GM19455 (cell line): ENCODE measurements at regions not wholly inside any gene's neighbourhood (a gene's known extent, or its start where the extent isn't known, plus 50 kb on each side); places are given as distances from the start of the nearest gene placed in this dataset.

ENCODE experiments used
- ATAC-seq: cut with Tn5 transposase; IDR thresholded peaks from one replicate; pipeline ENCODE4 v1.9.1; 2021; ENCODE audit not compliant: unreplicated experiment

GRCh38 chr21:35412231-35412630 lies 363.1 kb upstream of the RUNX1 start:
- ATAC-seq = no peak

GRCh38 chr21:35411434-35411833 lies 362.3 kb upstream of the RUNX1 start:
- no peak for ATAC-seq

DNA sequence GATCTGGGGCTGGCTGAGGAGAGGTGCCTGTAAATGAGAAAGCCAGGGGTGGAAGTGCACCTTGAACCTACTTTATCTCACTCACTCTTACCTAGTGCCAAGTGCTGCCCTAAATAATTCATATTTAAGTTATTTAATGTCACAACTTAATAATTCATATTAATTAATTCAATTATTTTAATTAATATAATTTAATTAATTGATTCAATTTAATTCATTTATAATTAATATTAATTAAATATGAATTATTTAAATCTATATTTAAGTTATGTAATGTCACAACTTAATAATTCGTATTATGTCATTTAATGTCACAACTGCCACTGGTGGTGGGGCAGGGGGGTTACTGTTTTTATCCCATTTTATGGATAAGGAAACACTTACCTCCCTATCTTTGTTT lies 361.6 kb upstream of the RUNX1 start:
- no peak for ATAC-seq

DNA sequence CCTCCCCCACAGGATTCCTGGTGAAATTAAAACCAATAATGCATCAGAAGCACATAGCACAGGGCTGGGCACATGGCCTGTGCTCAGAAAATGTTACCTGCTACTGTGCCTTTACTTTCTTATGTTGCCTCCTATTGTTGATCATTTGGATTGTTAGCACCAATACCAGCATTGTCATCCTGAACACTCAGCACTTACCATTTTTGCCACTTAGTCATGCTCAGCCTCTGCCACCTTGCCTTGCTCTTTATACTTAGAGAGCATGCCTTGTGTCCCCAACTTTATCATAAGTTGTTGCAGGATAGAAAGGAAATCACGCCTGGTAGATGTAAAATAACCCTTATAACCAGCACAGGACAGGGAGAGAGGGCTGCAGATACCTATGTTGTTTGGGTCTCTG lies 361.0 kb upstream of the RUNX1 start:
- no peak for ATAC-seq

DNA sequence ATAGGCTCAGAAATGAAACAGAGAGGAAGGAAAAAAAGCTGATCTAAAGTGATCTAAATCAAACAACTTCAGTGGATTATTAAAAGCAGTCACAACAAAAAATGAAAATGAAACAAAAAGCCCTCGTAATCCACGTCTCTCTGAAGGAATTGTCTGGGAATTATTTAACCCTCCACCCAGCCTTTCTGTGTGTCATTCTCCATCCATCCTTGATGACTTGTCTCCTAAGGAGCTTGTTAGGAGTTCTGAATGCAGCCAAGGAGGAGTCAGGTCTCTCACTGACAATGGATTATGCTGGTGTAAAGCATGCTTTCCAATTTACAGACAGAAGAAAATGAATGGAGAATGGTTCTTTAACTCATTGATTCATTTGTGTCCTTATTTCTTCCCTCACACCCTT lies 359.3 kb upstream of the RUNX1 start:
- no peak for ATAC-seq

DNA sequence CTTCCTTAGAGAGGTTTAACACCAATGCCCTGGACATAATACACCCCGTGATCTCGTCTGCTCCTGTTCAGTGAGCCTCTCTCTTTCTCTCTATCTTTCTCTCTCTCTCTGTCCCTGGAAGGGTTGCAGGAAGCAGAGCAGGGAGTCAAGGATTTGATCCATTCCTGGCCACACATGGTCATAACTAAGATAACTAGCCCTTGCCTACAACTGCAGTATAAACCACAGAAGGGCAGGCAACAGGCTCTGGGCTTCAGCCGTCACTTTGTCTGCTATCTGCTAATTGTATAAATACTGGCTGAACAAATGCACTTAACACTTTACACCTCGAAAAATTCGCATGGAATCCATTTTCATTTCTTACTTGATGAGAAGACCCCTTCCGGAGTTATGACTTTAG lies 357.5 kb upstream of the RUNX1 start:
- no peak for ATAC-seq

GRCh38 chr21:35405981-35406380 lies 356.9 kb upstream of the RUNX1 start:
- ATAC-seq = no peak

- no peak for ATAC-seq
Observed at GRCh38 chr21:35404247-35404646, 355.1 kb upstream of the RUNX1 start.

GRCh38 chr21:35402061-35402460 lies 353.0 kb upstream of the RUNX1 start:
- ATAC-seq = no peak

DNA sequence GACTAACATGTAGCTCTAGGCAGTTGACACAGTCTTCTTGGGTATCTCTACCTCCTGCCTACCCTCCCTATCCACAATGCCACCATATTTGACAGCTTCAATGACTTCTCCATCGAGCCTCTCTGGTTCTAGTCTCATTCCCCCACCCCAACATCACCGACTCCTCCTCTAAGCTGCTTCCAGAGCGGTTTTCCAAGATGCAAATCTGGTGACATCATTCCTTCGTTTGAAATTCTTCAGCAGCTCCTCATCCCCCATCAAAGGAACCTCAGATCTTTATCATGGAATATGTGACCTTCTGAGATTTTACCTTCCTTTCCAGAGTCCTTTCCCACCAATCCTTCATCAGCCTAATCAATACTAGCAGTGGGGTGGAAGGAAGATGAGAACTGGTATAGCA lies 352.4 kb upstream of the RUNX1 start:
- ATAC-seq = no peak

DNA sequence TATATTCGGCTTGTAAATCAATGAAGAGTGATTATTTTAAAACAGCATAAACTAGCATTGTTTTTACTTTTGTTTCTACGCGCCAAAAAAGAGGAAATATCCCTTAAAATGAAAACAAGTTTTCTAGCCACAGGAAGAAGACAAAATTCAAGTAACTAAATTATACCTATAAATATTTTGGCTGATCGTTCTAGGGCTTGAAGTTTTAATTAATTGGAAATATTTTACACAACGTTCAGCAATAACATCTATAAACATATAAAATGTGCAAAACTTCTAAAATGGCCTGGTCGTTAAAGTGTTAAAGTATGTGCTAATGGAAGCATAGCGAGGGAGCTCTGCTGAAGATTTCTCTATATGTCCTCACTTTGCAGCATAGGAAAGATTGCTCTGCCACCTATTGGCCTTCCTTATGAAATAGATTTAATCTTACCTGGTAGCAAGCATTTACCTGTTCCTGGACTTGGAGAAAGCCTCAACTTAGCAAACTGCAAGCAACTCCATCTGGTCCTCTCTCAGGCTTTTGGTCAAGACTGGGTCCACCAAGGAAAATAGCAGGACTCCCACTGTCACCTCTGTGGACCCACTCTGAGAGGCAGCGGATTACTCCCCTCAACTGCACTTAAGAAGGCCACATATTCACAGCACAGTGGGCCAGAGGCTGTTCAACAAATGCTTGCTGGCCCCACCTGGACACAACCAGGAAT lies 351.3 kb upstream of the RUNX1 start:
- ATAC-seq = no peak

GRCh38 chr21:35399706-35400105 lies 350.6 kb upstream of the RUNX1 start:
- ATAC-seq = no peak

GRCh38 chr21:35399002-35399530 lies 350.0 kb upstream of the RUNX1 start:
- no peak for ATAC-seq

DNA sequence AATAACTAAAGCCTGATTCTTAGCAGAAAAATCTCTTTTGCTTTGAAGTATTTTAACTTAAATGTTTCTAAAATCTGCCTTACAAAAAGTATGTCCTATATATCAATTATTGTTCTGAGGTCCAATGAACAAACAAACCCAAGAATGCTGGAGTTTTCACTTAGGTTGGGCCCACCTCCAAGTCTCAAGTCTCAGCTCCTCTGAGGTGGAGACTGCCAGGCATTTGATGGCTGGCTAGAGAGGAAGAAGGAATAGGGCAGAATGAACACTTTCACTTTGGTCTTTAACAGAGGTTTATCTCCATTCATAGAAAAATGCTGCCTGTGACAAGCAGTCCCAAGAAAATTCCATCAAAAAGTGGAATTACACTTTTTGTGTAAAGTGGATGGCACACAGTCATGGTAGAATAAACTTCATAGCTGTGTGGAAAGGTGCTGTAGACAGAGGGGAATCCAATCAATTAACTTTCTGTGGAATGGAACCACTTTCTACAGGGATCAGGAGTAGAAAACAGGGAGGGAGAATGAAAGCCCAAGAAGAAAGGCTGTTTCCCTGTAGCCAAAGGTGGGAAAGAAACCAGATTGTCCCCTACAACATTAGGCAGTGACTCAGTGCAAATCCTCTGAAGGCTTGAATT lies 349.4 kb upstream of the RUNX1 start:
- ATAC-seq = no peak

DNA sequence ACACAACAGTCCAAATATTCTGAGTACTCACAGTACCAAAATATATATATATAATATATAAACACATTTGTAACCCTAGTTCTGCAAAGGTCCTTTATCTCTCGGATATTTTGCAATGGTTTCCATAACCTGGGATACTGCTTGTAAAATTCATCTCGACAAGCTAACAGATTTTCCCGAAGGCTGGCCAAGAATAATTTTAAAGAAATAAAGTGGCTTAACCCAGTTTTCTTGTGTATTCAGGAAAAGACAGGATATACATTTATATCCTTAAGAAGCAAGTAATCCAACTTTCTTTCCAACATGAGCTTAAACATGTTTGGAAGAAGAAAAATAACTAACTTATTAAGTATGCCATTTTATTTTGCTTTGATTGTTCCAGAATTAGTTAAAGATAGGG lies 348.7 kb upstream of the RUNX1 start:
- ATAC-seq = no peak

DNA sequence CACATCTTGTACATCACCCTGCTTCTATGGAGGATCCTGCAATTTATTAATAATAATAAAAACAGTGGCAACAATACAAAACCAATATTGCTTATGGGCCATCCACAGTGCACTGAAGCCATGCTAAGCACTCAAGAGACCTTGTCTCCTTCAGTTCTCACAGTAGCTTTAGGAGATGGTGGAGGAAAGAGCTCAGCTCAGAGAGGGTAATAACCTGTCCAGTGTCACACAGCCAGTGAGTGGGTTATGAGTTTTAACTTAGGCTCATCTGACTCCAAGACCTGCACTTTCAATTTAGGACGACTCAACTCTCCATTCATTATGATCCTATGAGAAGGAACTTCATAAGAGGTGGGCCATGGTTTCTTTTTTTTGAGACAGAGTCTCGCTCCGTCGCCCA lies 347.6 kb upstream of the RUNX1 start:
- no peak for ATAC-seq

GRCh38 chr21:35395728-35396127 lies 346.6 kb upstream of the RUNX1 start:
- no peak for ATAC-seq

DNA sequence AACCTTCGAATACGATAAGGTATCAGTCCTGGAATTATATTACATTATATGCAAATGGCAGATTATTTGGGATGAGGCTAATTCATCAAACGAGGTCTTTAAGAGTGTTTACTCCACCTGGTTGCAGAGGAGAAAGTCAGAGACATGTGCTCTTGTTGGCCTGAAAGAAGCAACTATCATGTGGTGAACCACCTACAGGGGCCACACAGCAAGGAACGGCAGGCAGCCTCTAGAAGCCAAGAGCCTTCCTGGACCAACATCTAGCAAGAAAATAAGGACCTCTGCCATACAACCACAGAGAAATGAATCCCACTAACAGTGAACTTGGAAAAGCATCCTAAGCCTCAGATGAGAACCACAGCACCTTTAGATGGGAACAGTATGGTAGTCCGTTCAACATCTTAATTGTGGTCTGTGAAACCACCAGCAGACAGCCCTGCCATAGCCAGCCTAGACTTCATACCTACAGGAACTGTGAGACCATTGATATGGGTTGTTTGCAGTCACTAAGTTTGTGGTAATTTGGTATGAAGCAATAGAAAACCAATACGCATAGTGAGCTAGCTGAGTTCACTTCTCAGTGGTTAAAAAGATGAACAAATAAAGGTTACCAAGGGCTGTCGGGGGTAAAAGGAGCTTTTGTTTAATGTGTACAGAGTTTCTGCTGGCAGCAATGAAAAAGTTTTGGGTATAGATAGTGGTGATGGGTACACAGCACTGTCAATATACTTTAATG lies 345.7 kb upstream of the RUNX1 start:
- no peak for ATAC-seq

DNA sequence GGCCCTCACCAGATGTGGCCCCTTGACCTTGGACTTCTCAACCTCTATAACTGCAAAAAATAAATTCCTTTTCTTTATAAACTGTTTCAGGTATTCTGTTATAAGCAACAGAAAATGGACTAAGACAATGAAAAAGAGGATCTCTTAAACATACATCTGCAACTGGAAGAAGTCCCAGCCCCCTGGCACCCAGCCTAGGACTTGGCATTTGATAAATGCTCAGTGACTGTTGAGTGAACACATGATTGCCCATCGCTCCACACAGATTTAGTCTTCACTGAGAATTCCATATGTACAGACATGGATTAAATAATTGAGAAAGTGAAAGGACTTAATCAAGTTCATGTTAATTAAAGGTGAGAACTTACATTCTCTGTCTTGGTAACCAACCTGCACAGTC lies 344.9 kb upstream of the RUNX1 start:
- no peak for ATAC-seq

DNA sequence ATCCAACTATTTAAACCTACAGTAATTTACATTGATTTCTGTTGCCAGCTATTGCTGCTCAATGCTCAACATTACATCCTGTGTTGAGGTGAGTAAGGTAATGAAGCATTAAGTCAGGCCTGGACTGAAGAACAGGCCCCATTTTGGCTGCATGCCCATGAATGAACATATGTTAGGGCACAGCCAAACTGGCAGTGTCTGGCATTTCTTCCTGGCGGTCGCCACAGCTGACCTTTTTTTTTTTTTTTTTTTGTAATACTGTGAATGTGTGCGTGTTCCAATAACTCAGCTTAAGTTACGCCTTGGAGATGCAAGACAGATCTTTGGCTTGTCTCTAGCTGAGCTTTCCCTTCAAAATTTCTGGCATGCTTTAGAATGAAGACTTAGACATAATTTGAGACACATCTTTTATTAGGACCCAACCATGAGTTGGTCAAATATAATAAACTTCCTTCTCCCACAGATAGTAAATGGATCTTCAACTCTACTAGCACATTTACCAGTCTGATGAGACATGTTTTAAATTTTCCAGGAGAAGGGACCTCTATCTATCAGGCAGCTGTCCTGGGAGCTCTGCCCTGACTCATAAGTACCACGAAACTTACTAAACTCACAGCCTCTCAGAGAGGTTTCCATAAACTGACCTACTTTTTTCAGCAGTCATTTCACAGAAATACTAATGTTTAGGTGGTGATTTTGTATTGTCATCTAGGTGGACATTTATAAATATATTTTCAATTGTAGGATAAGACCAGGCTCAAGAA lies 341.1 kb upstream of the RUNX1 start:
- no peak for ATAC-seq

GRCh38 chr21:35386491-35387079 lies 337.5 kb upstream of the RUNX1 start:
- ATAC-seq = no peak
